ENCODE measurements at regions not wholly inside any gene's neighbourhood (a gene's known extent, or its start where the extent isn't known, plus 50 kb on each side); places are given as distances from the start of the nearest gene placed in this dataset.

DNA sequence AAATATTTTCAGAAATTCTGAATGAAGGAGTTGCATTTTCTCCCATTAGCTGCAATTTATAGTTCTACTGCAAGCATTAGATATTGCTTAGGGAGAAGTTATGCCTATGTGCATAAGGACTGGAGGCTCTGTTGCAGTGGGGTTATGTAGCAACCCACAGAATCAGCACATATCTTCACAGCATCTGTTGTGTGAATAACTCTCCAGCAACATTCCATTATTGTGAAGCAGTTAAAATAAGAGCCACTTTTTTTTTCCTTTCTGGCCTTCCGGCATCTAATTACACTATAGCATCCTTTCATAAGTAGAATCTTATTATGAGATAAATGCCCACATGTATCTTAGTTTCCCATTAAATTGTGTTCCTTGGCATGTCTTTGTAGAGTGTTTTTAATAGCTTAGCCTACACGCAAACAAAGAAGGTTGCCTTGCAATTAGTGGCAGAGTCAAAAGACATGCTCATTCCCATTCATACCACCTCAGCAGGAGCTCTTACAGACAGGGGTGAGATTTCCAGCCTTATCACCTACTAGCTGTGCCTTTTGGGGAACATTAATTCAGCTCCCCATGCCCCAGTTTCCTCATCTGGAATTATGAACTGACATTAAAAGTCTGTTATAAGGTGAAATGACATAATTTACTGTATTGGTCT lies 596.0 kb upstream of the GOT2 start:
- no peak for DNase-seq (ENCODE audit: low read depth)

DNA sequence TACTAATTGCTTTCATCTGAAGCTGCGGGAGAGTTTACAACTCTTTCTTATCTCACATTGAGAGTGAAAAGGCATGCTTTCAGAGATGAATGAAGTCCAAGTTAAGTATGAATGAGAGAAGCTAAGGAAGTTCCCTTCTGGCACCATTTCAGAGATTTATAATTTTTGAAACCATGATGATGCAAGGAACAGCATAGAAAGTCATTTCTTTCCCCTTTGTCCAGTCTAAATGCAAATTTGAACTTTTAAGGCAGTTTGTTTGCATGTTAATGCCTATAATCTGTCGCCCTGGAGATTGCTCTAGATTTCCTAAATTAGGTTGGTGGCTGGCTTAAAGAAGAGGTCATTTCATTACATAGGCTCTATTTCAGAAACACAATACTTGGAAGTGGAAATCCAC lies 594.8 kb upstream of the GOT2 start:
- DNase-seq (ENCODE audit: low read depth) = no peak

DNA sequence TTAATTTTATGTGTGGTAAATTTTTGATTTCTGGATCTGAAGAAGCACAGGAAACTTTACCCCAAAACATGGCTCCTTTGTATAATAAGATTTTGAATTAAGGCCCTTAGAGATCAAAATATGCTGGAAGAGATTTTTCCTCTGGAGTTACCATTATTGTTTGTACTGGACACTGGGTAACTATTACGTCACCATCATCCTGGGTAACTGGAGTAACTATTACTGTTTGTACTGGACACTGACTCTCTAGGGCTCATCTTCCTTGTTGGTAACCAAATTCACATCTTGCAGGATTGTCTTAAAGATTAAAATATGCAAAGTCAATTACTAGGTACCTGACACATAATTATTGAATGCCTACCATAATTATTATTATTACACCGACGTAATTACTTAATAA lies 593.8 kb upstream of the GOT2 start:
- DNase-seq (ENCODE audit: low read depth) = no peak

DNA sequence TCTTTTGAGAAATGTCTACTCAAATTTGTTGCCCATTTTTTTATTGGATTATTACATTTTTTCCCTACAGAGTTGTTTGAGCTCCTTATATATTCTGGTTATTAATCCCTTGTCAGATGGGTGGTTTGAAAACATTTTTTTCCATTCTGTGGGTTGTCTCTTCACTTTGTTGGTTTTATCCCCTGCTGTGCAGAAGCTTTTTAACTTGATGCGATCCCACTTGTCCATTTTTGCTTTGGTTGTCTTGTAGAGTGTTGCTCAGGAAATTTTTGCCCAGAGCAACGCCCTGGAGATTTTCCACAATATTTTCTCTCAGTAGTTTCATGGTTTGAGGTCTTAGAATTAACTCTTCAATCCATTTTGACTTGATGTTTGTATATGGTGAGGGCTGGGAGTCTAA lies 592.8 kb upstream of the GOT2 start:
- no peak for DNase-seq (ENCODE audit: low read depth)

DNA sequence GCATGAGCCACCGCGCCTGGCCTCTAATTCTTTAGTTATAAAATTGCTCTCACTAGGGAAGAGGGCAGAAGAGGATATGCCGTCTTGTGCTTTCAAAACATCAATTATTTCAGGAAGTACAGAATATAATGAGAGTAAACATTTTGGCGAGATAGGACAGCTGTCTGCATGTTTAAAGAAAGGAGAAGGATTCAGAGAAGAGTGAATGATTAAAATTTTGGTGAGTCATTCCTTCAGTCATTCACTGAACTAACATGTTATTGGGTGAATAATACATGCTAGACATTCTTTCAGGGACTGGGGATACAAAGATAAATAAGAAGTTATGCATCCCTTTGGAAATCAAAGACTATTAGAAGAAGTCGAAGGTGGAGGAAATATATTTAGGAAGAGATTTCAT lies 590.3 kb upstream of the GOT2 start:
- peak; percentile 1 for DNase-seq (ENCODE audit: low read depth)

DNA sequence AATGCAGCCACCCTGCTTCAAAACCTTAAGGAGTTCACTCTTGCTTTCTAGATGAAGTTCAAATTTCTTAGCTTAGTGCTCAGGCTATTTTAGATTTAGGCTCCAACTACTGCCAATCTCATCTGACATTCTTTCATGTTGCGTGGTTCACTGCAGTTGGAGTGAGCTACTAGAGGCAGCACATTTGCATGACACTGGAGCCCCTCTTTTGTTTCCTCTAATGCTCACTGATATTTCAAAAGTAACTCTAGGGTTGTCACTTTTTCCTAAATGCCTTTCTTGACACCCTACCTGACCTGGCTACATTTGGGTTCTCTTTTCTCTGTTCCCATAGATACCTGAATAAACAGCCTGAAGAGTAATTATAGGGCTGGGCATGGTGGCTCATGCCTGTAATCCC lies 586.5 kb upstream of the GOT2 start:
- DNase-seq (ENCODE audit: low read depth) = no peak

DNA sequence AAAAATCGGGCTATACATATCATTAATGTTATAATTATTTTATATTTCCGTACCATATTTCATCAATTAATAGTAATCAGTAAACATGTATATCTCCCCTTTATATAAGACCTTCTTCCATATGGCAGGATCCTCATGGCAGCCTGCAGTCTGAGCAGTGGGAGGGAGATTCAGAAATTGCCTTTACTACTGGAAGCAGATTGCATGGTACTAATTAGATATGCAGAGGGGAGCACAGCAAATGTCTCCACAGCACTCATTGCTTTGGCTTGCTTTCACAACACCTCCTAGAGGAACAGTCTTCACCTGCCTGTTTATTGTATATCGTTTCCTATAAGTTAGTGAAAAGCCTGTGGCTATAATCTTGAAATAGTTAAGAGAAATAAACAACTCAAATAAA lies 585.8 kb upstream of the GOT2 start:
- DNase-seq (ENCODE audit: low read depth) = no peak

DNA sequence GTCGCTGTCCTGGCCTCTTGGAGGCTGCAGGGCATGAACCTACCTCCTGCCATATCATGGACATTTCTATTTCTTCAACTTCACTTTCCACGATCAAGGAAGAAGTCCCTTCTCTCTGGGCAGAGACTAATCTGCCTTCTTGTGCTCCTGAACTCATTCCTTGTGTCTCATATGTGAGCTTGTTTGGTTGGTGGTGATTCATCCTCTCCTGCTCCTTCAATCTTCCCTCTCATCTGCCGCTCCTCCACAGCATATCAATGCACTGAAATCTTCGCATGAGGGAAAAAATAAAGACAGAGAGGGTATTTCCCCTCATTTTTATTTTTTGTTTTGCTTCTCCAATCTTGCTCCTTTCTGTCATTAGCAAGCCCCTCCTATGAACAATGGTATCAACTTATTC lies 571.7 kb upstream of the GOT2 start:
- DNase-seq (ENCODE audit: low read depth) = no peak

DNA sequence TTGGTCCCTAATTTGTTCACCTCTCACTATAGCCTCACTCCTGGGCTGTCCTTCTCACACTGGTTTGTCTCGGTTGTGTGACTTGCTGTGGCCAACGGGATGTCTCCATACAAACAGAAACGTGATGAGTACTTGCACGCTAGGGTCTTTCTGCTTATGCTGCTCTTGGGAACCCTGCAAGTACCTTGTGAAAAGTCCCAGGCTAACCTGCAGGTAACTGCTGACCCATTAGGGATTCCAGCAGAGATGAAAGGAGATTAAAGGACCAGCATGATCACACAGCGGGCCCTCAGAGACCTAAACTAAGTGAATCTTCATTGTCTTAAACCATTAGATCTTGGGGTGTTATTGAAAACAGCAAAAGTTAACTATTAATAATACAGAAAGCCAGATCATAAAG lies 562.8 kb upstream of the GOT2 start:
- DNase-seq (ENCODE audit: low read depth) = no peak

DNA sequence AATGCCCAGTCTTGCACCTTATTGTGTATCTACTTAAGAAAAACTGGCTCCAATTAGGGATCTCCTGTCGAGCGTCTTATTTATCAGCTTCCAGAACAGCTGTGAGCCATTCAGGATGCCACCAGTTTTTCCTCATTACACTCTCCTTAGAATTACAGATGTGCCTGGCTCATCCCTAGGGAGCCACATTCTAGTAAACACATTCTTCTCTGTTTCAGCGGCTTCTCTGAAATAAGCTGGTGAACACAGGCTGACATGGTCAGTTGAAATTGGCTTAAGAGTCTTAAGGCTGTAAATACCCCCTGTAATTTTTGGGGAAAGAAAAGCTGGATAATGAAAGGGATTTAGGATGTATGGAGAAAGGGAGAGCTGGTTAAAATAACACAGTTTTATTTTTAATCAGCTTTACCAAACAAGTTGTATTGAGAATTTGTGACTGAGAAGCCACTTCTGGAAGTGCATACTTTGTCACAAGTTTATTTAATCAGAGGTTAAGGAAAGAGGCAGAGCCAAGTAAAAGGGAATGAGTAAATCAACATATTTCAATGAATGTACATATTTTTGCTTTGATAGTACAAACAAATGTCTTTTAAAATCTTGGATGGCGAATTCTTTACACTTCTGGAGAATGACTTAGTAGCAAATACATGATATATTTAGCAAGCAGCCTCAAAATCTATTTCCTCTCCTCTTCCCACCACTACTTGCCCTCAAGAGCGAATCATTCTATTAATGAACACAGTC lies 562.0 kb upstream of the GOT2 start:
- DNase-seq (ENCODE audit: low read depth) = no peak

DNA sequence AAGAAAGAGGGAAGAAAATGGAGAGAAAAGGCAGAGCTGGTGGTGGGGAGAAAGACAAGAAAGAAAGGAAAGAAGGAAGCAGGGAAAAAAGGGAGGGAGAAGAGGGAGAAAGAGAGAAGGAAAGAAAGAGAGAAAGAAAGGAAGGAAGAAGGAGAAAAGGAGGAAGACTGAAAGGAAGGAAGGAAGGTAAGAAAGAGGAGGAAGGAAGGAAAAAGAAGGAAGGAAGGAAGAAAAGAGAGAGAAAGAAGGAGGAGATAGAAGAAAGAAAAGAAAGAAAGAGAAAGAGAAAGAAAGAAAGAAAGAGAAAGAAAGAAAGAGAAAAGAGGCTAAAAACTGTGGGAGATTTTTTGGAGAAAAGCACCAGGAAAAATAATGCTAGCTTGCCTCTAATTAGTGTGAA lies 561.4 kb upstream of the GOT2 start:
- DNase-seq (ENCODE audit: low read depth) = no peak

DNA sequence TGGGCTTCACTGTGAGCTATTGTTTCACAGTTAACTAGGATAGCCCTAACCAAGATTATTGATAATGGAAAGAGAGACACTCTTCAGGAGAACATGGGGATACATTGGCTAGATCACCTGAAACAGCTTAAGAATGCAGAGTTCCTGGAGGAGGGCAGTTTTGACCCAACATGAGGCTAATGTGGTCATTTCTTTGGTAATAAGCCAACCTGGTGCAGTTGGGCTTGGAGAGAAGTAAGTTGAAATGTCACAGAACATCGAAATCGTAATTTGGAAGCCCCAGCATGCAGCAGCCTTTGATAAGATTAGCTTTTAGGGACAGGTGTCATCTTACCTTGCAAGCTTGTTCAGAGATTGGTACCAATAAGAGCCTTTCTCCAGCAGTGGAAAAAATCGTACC lies 556.6 kb upstream of the GOT2 start:
- no peak for DNase-seq (ENCODE audit: low read depth)

DNA sequence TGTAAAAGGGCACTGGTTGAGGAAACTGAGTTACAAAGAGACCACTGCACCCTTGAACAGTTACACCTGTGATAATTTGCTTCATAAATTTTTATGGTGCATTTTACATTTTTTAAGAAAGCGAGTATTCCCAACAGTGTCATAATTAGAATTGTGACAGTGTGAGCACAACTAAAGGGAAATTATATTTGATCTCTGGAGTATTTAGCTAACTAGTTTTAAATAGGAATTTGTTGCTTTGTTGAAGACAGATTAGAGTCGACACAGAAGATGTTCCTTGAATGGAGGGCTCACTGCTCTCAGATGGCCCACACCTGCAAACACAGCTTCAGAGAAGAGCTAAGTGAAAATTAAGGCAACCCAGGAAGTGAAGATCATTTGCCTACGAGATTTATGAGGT lies 555.0 kb upstream of the GOT2 start:
- no peak for DNase-seq (ENCODE audit: low read depth)

DNA sequence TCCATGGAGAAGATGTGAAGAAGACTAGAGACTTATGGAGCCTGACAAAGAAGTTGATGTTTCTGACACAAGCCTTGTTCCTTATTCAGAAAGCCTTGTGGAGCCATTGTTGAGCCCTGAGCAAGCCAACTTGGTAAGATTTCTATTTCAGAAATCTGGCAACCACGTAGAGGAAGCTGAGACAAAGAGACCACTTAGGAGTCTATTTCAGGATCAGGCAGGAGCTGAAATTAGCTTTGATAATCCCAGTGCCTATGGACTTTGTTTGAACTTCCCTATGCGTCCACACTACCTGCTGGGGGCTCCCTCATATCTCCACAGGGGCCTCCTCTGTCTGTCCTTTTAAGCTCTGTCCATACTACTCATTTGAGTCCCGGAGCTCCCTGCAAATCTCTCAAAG lies 540.0 kb upstream of the GOT2 start:
- no peak for DNase-seq (ENCODE audit: low read depth)

DNA sequence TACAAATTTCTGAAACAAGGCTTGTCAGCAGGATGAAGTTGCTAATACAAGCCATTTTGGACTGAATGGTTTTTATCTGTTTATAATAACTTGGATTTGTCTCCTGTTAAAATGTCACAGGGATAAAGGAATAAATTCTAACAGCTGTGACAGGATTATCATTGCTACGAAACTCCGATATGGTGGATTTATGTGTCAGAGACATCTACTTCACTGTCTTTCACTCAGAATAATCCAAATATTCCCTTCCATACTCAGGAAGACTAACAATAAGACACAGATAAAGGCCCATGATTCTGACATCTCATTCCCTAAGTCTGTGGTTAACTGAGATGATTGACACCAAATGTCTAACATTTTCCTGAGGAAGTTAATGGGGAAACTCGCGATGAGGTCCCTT lies 529.8 kb upstream of the GOT2 start:
- no peak for DNase-seq (ENCODE audit: low read depth)

DNA sequence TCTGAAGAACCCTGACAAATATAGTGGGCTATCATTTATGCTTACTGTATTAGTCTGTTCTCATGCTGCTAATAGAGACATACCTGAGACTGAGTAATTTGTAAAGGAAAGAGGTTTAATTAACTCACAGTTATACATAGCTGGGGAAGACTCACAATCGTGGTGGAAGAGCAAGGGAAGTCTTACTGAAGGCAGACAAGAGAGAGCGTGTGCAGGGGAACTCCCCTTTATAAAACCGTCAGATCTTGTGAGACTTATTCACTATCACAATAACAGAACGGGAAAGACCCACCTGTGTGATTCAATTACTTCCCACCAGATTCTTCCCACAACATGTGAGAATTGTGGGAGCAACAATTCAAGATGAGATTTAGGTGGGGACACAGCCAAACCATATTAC lies 526.8 kb upstream of the GOT2 start:
- DNase-seq (ENCODE audit: low read depth) = no peak

DNA sequence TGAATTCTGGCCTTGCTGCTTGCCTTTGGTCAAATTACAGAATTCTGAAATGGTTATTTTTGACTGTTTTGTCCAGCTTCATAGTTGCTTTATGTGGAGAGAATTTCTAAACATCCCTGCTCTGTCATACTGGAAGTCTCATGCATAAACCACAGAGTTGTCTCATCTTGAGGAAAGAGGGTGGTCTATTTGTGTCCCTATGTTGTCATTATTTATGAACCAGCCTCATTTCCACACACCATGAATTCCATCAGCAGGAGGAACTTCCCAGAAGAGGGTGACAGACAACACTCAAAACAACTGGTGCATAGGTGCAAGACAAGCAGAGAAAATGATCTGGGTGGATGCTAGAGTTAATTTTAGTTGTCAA lies 525.8 kb upstream of the GOT2 start:
- DNase-seq (ENCODE audit: low read depth) = no peak

DNA sequence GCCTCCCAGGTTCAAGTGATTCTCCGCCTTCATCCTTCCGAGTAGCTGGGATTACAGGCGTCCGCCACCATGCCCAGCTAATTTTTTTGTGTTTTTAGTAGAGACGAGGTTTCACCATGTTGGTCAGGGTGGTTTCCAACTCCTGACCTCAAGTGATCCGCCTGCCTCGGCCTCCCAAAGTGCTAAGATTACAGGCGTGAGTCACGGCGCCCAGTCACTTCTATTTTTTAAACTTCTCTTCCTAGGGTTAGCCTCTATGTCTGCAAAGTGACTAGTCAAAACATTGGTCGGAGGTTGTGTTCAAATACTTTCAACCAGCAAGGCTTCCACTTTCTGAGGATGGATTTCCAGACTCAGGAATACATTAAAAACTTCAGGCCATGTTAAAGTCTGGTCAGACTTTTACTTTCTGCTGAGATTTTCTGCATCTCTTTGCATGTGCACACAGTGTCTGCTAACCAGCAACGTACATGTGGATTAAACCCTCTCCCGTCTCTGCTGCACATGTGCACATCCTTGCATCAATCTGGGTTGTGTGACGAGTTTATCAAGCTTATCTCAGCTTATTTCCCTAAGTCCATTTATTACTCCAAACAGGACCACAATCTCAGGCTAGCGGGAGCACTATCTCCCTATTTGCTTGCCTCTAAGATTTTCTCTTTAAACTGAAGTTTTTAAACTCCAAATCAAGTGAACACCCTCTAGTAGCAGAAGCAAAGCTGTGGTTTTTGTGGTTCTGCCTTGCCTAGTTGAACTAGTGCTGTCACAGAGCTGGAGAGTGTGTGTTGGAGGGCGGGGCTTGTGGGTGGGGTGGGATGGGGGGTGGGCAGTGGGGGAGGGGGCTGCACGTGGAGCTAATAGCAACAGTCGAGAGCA lies 525.2 kb upstream of the GOT2 start:
- no peak for DNase-seq (ENCODE audit: low read depth)

DNA sequence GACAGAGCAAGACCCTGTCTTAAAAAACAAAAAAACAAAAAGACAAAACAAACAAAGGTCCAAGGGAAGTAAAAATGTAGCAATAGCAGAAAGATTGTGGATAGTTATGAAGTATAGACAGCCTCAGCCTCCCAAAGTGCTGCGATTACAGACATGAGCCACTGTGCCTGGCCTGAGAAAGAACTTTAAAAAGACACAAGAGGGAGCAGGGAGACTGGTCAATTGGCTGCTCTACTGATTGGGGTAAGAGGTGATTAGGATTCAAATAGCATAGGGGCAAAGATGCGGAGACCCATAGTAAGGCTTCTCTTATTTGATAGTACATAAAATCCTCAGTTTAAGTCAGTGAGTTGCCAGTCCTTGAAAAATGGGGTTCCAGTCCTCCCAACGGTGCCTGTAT lies 518.2 kb upstream of the GOT2 start:
- DNase-seq (ENCODE audit: low read depth) = no peak

DNA sequence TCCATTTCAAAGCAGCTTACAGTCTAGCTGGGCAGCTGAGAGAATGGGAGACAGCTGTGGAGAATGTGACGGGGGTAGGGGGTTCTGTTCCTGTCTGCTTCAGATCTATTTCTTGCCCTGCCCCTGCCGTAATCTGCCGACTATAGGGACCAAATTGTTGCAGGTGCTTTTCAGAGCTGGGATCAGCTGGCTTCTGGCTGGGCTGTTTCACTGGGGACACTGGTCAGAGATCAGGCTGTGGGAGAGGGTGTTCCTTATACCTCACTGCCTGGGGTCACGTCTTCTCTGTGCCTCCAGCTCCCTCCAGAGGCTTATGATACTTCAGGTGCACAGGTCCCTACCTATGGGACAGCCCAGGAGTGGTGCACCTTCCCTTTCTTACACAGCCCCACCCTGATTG lies 514.9 kb upstream of the GOT2 start:
- no peak for DNase-seq (ENCODE audit: low read depth)

DNA sequence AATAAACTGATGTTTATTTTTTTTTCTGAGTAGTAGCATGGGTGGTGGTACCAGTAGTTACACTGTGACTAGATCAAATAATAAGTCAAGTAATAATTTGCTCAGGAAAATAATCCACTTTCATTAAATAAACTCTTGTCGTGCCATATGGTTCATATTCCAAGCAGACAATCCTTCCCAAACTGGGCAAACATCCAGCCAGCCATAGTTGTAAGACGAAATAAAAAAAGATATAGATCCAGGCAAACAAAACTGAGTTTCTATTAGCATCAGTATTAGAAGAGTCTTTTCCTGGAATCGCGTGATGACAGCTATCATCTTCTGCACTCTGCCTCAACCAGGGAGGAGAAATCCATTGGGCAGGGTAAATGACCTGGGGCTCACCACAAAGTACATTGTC lies 508.4 kb upstream of the GOT2 start:
- no peak for DNase-seq (ENCODE audit: low read depth)

DNA sequence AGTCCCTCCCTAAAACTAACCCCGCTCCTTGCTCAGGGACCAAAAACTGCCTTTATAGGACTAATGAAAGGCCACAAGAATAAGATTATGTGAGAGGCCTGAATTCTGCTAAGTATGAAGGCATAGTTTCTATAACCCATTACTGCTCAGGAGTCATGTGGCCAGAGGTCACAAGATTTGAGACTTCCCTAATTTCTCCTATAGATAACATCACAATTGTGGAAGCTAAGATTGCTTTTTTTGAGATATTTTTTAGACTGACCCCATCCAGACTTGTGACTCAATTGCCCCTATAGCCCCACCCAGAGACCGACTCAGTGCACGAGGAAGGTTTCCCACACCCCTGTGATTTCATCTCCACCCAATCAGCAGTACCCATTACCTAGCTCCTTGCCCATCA lies 504.1 kb upstream of the GOT2 start:
- no peak for DNase-seq (ENCODE audit: low read depth)

DNA sequence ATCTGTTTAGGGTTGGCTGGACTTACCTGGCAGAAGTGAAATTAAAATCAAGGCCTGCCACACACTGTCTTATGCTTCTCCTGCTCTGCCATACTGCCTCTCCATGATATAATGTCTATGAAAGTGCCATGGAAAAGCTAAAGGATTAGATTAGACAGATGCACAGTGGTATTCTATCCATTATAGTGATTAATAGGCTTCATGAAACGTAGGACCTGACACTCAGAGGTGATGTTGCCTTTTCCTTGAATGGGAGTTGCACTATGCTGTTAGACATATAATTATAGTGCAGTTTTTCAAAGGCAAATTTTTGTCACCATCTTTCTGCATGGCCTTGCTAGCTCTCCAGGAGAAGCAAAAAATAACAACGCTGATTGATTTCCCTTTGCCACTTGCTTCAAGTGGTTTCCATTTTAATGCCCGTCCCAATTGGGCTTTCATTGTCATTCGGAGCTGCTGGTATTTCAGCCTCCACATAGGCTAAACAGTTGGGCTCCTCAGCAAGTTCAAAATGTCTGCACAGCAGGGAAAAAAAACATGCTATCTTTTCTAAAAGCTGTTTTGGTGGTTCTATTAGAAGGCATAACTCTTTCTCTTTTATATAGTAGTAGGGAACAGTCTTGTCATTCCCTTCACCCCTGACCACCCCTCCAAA lies 502.8 kb upstream of the GOT2 start:
- DNase-seq (ENCODE audit: low read depth) = no peak
